ENCODE measurements at regions not wholly inside any gene's neighbourhood (a gene's known extent, or its start where the extent isn't known, plus 50 kb on each side); places are given as distances from the start of the nearest gene placed in this dataset.

- DNase-seq (ENCODE audit: low spot score) = no peak
Measured at GRCh38 chr6:40194447-40195170, 260.3 kb upstream of the MOCS1 start.

GRCh38 chr6:40192516-40192915, 258.3 kb upstream of the MOCS1 start:
- DNase-seq (ENCODE audit: low spot score) = no peak

- DNase-seq (ENCODE audit: low spot score) = no peak
Measured at GRCh38 chr6:40188931-40189330, 254.7 kb upstream of the MOCS1 start.

- DNase-seq (ENCODE audit: low spot score) = no peak
Measured at GRCh38 chr6:40187535-40188144, 253.4 kb upstream of the MOCS1 start.

GRCh38 chr6:40185486-40185885, 251.2 kb upstream of the MOCS1 start:
- no peak for DNase-seq (ENCODE audit: low spot score)

- DNase-seq (ENCODE audit: low spot score) = no peak
Measured at GRCh38 chr6:40183902-40184301, 249.6 kb upstream of the MOCS1 start.

GRCh38 chr6:40181367-40181766, 247.1 kb upstream of the MOCS1 start:
- no peak for DNase-seq (ENCODE audit: low spot score)

- no peak for DNase-seq (ENCODE audit: low spot score)
Measured at GRCh38 chr6:40180271-40180670, 246.0 kb upstream of the MOCS1 start.

GRCh38 chr6:40179496-40179895, 245.2 kb upstream of the MOCS1 start:
- DNase-seq (ENCODE audit: low spot score) = no peak

GRCh38 chr6:40177598-40177997, 243.3 kb upstream of the MOCS1 start:
- DNase-seq (ENCODE audit: low spot score) = no peak

GRCh38 chr6:40176152-40176551, 241.9 kb upstream of the MOCS1 start:
- no peak for DNase-seq (ENCODE audit: low spot score)

- no peak for DNase-seq (ENCODE audit: low spot score)
Measured at GRCh38 chr6:40172272-40172671, 238.0 kb upstream of the MOCS1 start.

GRCh38 chr6:40171343-40171742, 237.1 kb upstream of the MOCS1 start:
- no peak for DNase-seq (ENCODE audit: low spot score)

- DNase-seq (ENCODE audit: low spot score) = no peak
Measured at GRCh38 chr6:40170856-40171255, 236.6 kb upstream of the MOCS1 start.

- DNase-seq (ENCODE audit: low spot score) = no peak
Measured at GRCh38 chr6:40169878-40170277, 235.6 kb upstream of the MOCS1 start.

GRCh38 chr6:40166963-40167362, 232.7 kb upstream of the MOCS1 start:
- no peak for DNase-seq (ENCODE audit: low spot score)

GRCh38 chr6:40165036-40165709, 230.9 kb upstream of the MOCS1 start:
- no peak for DNase-seq (ENCODE audit: low spot score)

- DNase-seq (ENCODE audit: low spot score) = no peak
Measured at GRCh38 chr6:40164345-40164755, 230.1 kb upstream of the MOCS1 start.

GRCh38 chr6:40163924-40164323, 229.7 kb upstream of the MOCS1 start:
- DNase-seq (ENCODE audit: low spot score) = no peak

GRCh38 chr6:40162074-40162473, 227.8 kb upstream of the MOCS1 start:
- DNase-seq (ENCODE audit: low spot score) = no peak

- no peak for DNase-seq (ENCODE audit: low spot score)
Measured at GRCh38 chr6:40160826-40161225, 226.6 kb upstream of the MOCS1 start.

GRCh38 chr6:40159865-40160264, 225.6 kb upstream of the MOCS1 start:
- no peak for DNase-seq (ENCODE audit: low spot score)

GRCh38 chr6:40152701-40153436, 218.6 kb upstream of the MOCS1 start:
- DNase-seq (ENCODE audit: low spot score) = no peak

Measured in CD4-positive, alpha-beta T cell treated with Interleukin-15 for 4 hours (primary cell).